Pancreas (tissue), 10 donors: ENCODE measurements at regions not wholly inside any gene's neighbourhood (a gene's known extent, or its start where the extent isn't known, plus 50 kb on each side); places are given as distances from the start of the nearest gene placed in this dataset.

Experiments
- ATAC-seq, 4 donors: fragments of 200-7000 bp; cut with Tn5 transposase; one replicate each; pipeline versions ENCODE4 v1.8.0 to v1.9.1; 2020; ENCODE audit warnings: mild to moderate bottlenecking in 4 of 4, moderate library complexity in 4 of 4
- DNase-seq, 6 donors: peaks; one replicate each; pipeline ENCODE4 v3.0.0-alpha.2; 2020
- FAIRE-seq: peaks from 2 replicates; lab custom pipeline; 2012; peaks lifted over from hg19 to GRCh38; lab: Jason Lieb, UNC
- H3K27ac ChIP-seq, 4 donors: fragments of 200-600 bp; sonication (generic); 1 replicate in 3 of 4; 2 replicates in 1 of 4; pipeline versions ENCODE4 v1.5.0 to v1.8.0; 2020
- H3K27me3 ChIP-seq, 4 donors: fragments of 200-600 bp; one replicate each; pipeline ENCODE4 v1.8.0; 2021
- H3K36me3 ChIP-seq, 3 donors: fragments of 200-600 bp; sonication (generic) in 1 of 3; one replicate each; pipeline versions ENCODE4 v1.5.0 to v1.8.0; 2020 to 2021
- H3K4me1 ChIP-seq, 3 donors: fragments of 200-600 bp; one replicate each; pipeline ENCODE4 v1.8.0; 2021
- H3K4me3 ChIP-seq, 4 donors: fragments of 200-600 bp; sonication (generic) in 2 of 4; one replicate each; pipeline versions ENCODE4 v1.5.0 to v1.8.0; 2020 to 2021
- H3K9me3 ChIP-seq, 4 donors: fragments of 200-600 bp; one replicate each; pipeline ENCODE4 v1.8.0; 2021
- CTCF ChIP-seq, 4 donors: fragments of 200-600 bp; sonication (generic) in 3 of 4; IDR thresholded peaks; one replicate each; pipeline versions ENCODE4 v1.5.0 to v1.8.0; 2021; ENCODE audit warnings: antibody characterized with exemption in 4 of 4
- WGBS, 2 donors: extraction: QIAGEN DNeasy Blood & Tissue Kit; methylation state at CpG; one replicate each; pipeline ENCODE4 v1.1.7; 2013; 5-methylcytosine and 5-hydroxymethylcytosine counted together
- intact Hi-C, 3 donors: fragments of 100-400 bp; cut with DNase I; formaldehyde crosslinking; loops; one replicate each; pipeline versions ENCODE4 v1.11.1 to v1.14.2; 2022
- donor health status: healthy with polysubstance abuse.
- donor health status: DM: no; HTN: no; CAD: no; lungs with moderate emphysema.
- donor health status: DM: no; HTN: no; CAD: no.
- donor health status: control.
- donor health status: control.
- donor health status: Bipolar disorder and iron deficiency.
- donor health status: DM: yes; HTN: yes; CAD: no.
- donor health status: DM: no; HTN: no; CAD: no.
- donor health status: DM: no; HTN: no; CAD: no.
- donor health status: DM: yes; HTN: yes; CAD: no.

GRCh38 chr20:52785679-52786078, 186.5 kb upstream of the TSHZ2 start:
- no peak for TF ChIP-seq CTCF (IDR thresholded peaks at IDR 0.05)
- Histone ChIP-seq H3K4me1 (peaks cover 0 to 4% (median 0%) of the 10 kb centered on the region in 3 donors), H3K4me3 (no peak overlapping the region), H3K9me3 (no peaks in the 10 kb centered on the region), H3K27ac (no peak overlapping the region), H3K27me3 (no peaks in the 10 kb centered on the region), H3K36me3 (no peaks in the 10 kb centered on the region)
- DNase-seq: no peak
- 47 to 64% methylated on average over 6 of the region's 6 CpGs for WGBS, 2 donors
- no peak for ATAC-seq
- intact Hi-C loops: no loop called here
- no peak for FAIRE-seq

- intact Hi-C loops: no loop called here
- no peak for TF ChIP-seq CTCF (IDR thresholded peaks at IDR 0.05)
- no peaks in the 10 kb centered on the region for H3K4me1 ChIP-seq
- no peaks in the 10 kb centered on the region for H3K9me3 ChIP-seq
- H3K36me3 ChIP-seq: no peaks in the 10 kb centered on the region
- no peak overlapping the region for H3K27ac ChIP-seq
- H3K4me3 ChIP-seq: no peak overlapping the region
- DNase-seq (no peak), FAIRE-seq (no peak), ATAC-seq (peak in 1 of 4 donors; percentile 25)
- no peaks in the 10 kb centered on the region for H3K27me3 ChIP-seq
- 61 to 63% methylated on average over 2 of the region's 2 CpGs for WGBS, 2 donors
Measured at GRCh38 chr20:52783769-52784168, 188.4 kb upstream of the TSHZ2 start.

GRCh38 chr20:52780462-52780861, 191.7 kb upstream of the TSHZ2 start:
- DNase-seq (no peak), ATAC-seq (no peak), FAIRE-seq (no peak)
- TF ChIP-seq CTCF (IDR thresholded peaks at IDR 0.05): no peak
- Histone ChIP-seq H3K9me3 (no peaks in the 10 kb centered on the region), H3K36me3 (no peaks in the 10 kb centered on the region), H3K27ac (no peak overlapping the region), H3K27me3 (no peaks in the 10 kb centered on the region), H3K4me1 (no peaks in the 10 kb centered on the region), H3K4me3 (no peak overlapping the region)
- intact Hi-C loops: no loop called here
- WGBS, 2 donors: 61 to 70% methylated on average over 2 of the region's 2 CpGs

GRCh38 chr20:52779125-52779524, 193.0 kb upstream of the TSHZ2 start:
- no peaks in the 10 kb centered on the region for H3K9me3 ChIP-seq

GRCh38 chr20:52777171-52777570, 195.0 kb upstream of the TSHZ2 start:
- intact Hi-C loops: no loop called here
- ATAC-seq (no peak), FAIRE-seq (no peak), DNase-seq (no peak)
- Histone ChIP-seq H3K27me3 (no peaks in the 10 kb centered on the region), H3K4me1 (no peaks in the 10 kb centered on the region), H3K4me3 (no peak overlapping the region), H3K27ac (no peak overlapping the region), H3K36me3 (no peaks in the 10 kb centered on the region), H3K9me3 (no peaks in the 10 kb centered on the region)
- no peak for TF ChIP-seq CTCF (IDR thresholded peaks at IDR 0.05)
- 84 to 89% methylated on average over 4 of the region's 4 CpGs for WGBS, 2 donors

More at GRCh38 chr20:52779125-52779524, 193.0 kb upstream of the TSHZ2 start:
- Histone ChIP-seq H3K27me3 (no peaks in the 10 kb centered on the region), H3K36me3 (no peaks in the 10 kb centered on the region), H3K4me1 (no peaks in the 10 kb centered on the region), H3K27ac (no peak overlapping the region), H3K4me3 (no peak overlapping the region)
- intact Hi-C loops: no loop called here
- DNase-seq: no peak
- ATAC-seq: no peak
- no peak for FAIRE-seq
- TF ChIP-seq CTCF (IDR thresholded peaks at IDR 0.05): no peak
- 73 to 83% methylated on average over 3 of the region's 3 CpGs for WGBS, 2 donors
